Osteocyte (in vitro differentiated cells): ENCODE measurements at regions not wholly inside any gene's neighbourhood (a gene's known extent, or its start where the extent isn't known, plus 50 kb on each side); places are given as distances from the start of the nearest gene placed in this dataset.

ENCODE experiments used
- DNase-seq: peaks from one replicate; pipeline ENCODE4 v3.0.0; 2021; ENCODE audit warnings: mixed read lengths; ENCODE audit not compliant: unreplicated experiment; ENCODE audit errors: extremely low spot score
- H3K27ac Mint-ChIP-seq: one replicate; pipeline ENCODE4 v1.8.0; 2021; ENCODE audit warnings: mild to moderate bottlenecking, mixed read lengths; ENCODE audit not compliant: unreplicated experiment
- H3K27me3 Mint-ChIP-seq: one replicate; pipeline ENCODE4 v1.8.0; 2021; ENCODE audit warnings: mixed read lengths; ENCODE audit not compliant: unreplicated experiment
- H3K36me3 Mint-ChIP-seq: one replicate; pipeline ENCODE4 v1.8.0; 2021; ENCODE audit warnings: mixed read lengths; ENCODE audit not compliant: unreplicated experiment
- H3K4me1 Mint-ChIP-seq: one replicate; pipeline ENCODE4 v1.8.0; 2021; ENCODE audit warnings: mixed read lengths; ENCODE audit not compliant: unreplicated experiment
- H3K4me3 Mint-ChIP-seq: one replicate; pipeline ENCODE4 v1.8.0; 2021; ENCODE audit warnings: mild to moderate bottlenecking, moderate library complexity, mixed read lengths; ENCODE audit not compliant: unreplicated experiment
- H3K9me3 Mint-ChIP-seq: one replicate; pipeline ENCODE4 v1.8.0; 2021; ENCODE audit warnings: mixed read lengths; ENCODE audit not compliant: unreplicated experiment
- TF ChIP-seq, protein P1 (sequence below): fragments of 200-600 bp; sonication (generic); IDR thresholded peaks from 2 replicates; pipeline ENCODE4 v1.5.0; 2021; ENCODE audit warnings: antibody characterized with exemption, mild to moderate bottlenecking, moderate library complexity

DNA sequence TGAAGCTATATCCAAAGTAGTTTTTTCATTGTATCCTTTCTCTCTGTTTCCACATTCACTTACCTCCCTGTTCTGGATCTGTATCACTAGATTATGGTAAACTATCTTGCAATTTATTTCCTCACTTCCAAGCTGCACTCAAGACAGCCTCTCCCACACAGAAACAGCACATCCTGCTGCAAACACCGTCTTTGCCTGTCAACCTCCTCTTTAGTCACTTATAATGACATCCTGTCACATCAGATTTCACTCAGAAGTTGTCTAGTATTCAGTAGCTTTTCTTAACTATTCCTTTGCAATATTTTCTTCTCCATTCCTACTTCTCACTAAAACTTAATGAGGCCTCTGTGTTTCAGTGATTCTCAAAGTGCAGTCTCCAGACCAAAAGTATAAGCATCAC, 490.8 kb downstream of the IGSF11 start:
- Mint-ChIP-seq H3K36me3 (no peaks in the 10 kb centered on the region), H3K9me3 (no peaks in the 10 kb centered on the region), H3K27me3 (no peaks in the 10 kb centered on the region), H3K27ac (no peak overlapping the region), H3K4me3 (no peak overlapping the region), H3K4me1 (no peaks in the 10 kb centered on the region)
- DNase-seq = no peak
- TF ChIP-seq, protein P1, sequence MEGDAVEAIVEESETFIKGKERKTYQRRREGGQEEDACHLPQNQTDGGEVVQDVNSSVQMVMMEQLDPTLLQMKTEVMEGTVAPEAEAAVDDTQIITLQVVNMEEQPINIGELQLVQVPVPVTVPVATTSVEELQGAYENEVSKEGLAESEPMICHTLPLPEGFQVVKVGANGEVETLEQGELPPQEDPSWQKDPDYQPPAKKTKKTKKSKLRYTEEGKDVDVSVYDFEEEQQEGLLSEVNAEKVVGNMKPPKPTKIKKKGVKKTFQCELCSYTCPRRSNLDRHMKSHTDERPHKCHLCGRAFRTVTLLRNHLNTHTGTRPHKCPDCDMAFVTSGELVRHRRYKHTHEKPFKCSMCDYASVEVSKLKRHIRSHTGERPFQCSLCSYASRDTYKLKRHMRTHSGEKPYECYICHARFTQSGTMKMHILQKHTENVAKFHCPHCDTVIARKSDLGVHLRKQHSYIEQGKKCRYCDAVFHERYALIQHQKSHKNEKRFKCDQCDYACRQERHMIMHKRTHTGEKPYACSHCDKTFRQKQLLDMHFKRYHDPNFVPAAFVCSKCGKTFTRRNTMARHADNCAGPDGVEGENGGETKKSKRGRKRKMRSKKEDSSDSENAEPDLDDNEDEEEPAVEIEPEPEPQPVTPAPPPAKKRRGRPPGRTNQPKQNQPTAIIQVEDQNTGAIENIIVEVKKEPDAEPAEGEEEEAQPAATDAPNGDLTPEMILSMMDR = no peak

DNA sequence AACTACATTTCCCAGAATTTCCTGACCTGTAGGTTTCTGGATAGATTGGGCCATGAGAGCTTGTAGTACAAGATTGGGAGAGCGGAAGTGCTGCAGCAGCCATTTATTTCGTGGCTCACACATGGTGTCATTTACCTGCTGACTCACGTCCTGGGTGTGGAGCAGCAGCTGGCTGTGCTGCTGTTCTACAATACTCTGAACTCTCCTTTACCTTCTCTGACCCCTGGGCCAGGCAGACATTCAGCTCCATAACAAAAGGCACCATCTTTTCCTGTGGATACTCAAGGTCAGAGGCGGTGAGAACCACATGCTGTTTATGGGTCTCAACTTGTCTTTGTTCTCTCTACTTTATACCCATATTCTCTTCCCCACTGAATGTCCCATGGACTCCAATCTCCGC, 490.2 kb downstream of the IGSF11 start:
- H3K4me3 Mint-ChIP-seq = no peak overlapping the region
- no peaks in the 10 kb centered on the region for H3K27me3 Mint-ChIP-seq
- H3K4me1 Mint-ChIP-seq = no peaks in the 10 kb centered on the region
- no peaks in the 10 kb centered on the region for H3K9me3 Mint-ChIP-seq
- H3K36me3 Mint-ChIP-seq = no peaks in the 10 kb centered on the region
- TF ChIP-seq, protein P1 = no peak
- no peak overlapping the region for H3K27ac Mint-ChIP-seq
- DNase-seq = no peak

DNA sequence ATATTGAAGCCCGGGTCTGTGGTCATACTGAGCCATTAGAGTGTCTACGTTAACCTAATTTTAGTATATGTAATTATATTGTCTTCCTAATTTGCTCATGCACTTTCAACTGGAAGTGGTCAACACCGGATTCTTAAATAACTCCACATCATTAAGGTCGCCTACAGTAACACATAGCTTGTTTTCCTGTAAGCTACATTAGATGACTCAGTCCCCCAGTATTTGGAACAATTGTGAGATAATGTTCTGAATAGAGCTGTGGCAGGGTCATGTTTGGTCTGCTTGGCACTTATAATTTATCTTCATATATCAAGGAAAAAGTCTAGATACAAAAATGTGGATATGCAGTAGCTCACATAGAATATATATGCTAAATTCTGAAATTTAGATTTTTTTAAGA, 486.2 kb downstream of the IGSF11 start:
- TF ChIP-seq, protein P1 = no peak
- Mint-ChIP-seq H3K27ac (no peak overlapping the region), H3K27me3 (no peaks in the 10 kb centered on the region), H3K4me1 (no peaks in the 10 kb centered on the region), H3K36me3 (no peaks in the 10 kb centered on the region), H3K9me3 (no peaks in the 10 kb centered on the region), H3K4me3 (no peak overlapping the region)
- no peak for DNase-seq

DNA sequence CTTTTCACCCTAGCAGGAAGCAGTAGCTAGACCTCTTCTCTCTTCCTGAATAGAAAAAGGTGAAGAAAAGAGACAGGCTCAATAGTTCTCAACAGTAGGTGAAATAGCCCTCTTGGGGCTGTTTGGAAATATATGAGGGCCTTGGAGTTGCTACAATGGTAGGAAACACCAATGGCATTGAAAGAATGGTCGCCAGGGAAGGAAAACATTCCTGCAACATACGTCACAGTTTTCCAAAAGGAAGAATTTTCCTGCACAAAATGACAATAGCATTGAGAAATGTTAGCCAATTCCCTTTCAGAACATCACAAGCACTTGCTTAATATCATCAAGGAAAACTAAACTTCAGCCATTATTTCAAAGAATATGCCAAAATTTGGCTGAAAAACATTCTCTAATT, 484.5 kb downstream of the IGSF11 start:
- TF ChIP-seq, protein P1 = no peak
- no peaks in the 10 kb centered on the region for H3K4me1 Mint-ChIP-seq
- no peak for DNase-seq
- H3K9me3 Mint-ChIP-seq = no peaks in the 10 kb centered on the region
- no peak overlapping the region for H3K27ac Mint-ChIP-seq
- no peaks in the 10 kb centered on the region for H3K27me3 Mint-ChIP-seq
- H3K4me3 Mint-ChIP-seq = no peak overlapping the region
- no peaks in the 10 kb centered on the region for H3K36me3 Mint-ChIP-seq

DNA sequence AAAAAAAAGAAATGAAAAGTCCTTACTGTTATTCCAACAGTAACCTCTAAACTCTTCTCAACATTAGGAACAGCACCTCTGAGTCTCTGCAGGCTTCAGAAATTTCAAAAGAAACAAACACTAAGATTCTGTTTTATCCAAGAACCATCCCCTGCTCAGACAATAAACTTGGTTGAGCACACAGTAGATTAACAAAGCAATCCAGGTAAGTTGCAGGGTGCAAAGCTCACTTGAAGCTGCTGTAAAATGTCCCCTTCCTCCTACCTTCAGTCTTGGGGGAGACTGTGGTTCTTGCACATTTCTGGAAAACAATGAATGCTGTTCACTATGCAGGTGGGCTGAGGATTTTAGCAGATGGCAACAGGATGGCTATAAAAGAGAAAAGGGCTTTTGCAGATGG, 484.1 kb downstream of the IGSF11 start:
- Mint-ChIP-seq H3K27me3 (no peaks in the 10 kb centered on the region), H3K36me3 (no peaks in the 10 kb centered on the region), H3K27ac (no peak overlapping the region), H3K4me3 (no peak overlapping the region), H3K9me3 (no peaks in the 10 kb centered on the region), H3K4me1 (no peaks in the 10 kb centered on the region)
- DNase-seq = no peak
- TF ChIP-seq, protein P1 = no peak
